K562 (cell line): ENCODE measurements at regions not wholly inside any gene's neighbourhood (a gene's known extent, or its start where the extent isn't known, plus 50 kb on each side); places are given as distances from the start of the nearest gene placed in this dataset.

Experiments used
- ATAC-seq: fragments of 200-7000 bp; cut with Tn5 transposase; 3 replicates; pipeline ENCODE4 v1.9.1; 2020; ENCODE audit warnings: moderate library complexity
- BruUV-seq: library from RNA; stranded (reverse); fragments of 400-500 nt; replicated peaks from 2 replicates; lab custom pipeline; 2021; lab: Mats Ljungman, UMichigan
- CTCF ChIA-PET: fragments of 300-600 bp; formaldehyde crosslinking; extraction: SDS; loops from one replicate; lab custom pipeline; 2021; ENCODE audit warnings: low intra/inter-chr PET ratio; lab: Yijun Ruan, JAX
- POLR2A ChIA-PET: fragments of 300-600, 350-650 bp; sonication (Branson Sonifier 250); formaldehyde crosslinking; extraction: SDS; loops from one replicate; lab custom pipeline; 2021; ENCODE audit warnings: antibody characterized with exemption, inconsistent platforms; lab: Yijun Ruan, JAX
- DNase-seq, 4 experiments: peaks; one replicate each; pipeline versions ENCODE4 v3.0.0 to v3.0.0-alpha.2; 2011 to 2018; ENCODE audit warnings: low spot score in 3 of 4, mixed read lengths in 3 of 4; ENCODE audit errors: extremely low read depth in 1 of 4
- FAIRE-seq: peaks from 2 replicates; lab custom pipeline; 2011; peaks lifted over from hg19 to GRCh38; lab: Jason Lieb, UNC
- H2AFZ ChIP-seq: 2 replicates; pipeline ENCODE4 v1.6.0; 2011; ENCODE audit warnings: low read depth, low read length, control low read depth, inconsistent platforms
- H3K27ac ChIP-seq: fragments of 200-600 bp; 3 replicates; pipeline ENCODE4 v1.8.0; 2011; ENCODE audit warnings: low read depth, mild to moderate bottlenecking, control low read depth, inconsistent platforms, low read length, moderate library complexity, mixed read lengths; ENCODE audit errors: extremely low read depth
- H3K27me3 ChIP-seq, 2 experiments: fragments of 300-600 bp in 1 of 2; 2 replicates in 1 of 2; 3 replicates in 1 of 2; pipeline versions ENCODE4 v1.6.0 to v1.8.0; 2011; ENCODE audit warnings: inconsistent platforms in 2 of 2, low read length in 2 of 2, mild to moderate bottlenecking in 1 of 2, mixed read lengths in 1 of 2, moderate library complexity in 1 of 2; ENCODE audit not compliant: control insufficient read depth in 2 of 2, insufficient read depth in 2 of 2
- H3K36me3 ChIP-seq: fragments of 300-600 bp; 3 replicates; pipeline ENCODE4 v1.8.0; 2011; ENCODE audit warnings: mild to moderate bottlenecking, low read length, inconsistent platforms; ENCODE audit not compliant: control insufficient read depth, insufficient read depth
- H3K4me1 ChIP-seq, 2 experiments: fragments of 200-600 bp in 1 of 2; replicated peaks in 1 of 2; 2 replicates in 1 of 2; 3 replicates in 1 of 2; pipeline versions ENCODE4 v1.5.1 to v1.8.0; 2011; ENCODE audit warnings: inconsistent platforms in 2 of 2, low read length in 2 of 2, mild to moderate bottlenecking in 1 of 2, mixed read lengths in 1 of 2, moderate library complexity in 1 of 2; ENCODE audit not compliant: control insufficient read depth in 2 of 2, insufficient read depth in 2 of 2
- H3K4me2 ChIP-seq: 2 replicates; pipeline ENCODE4 v1.6.1; 2011; ENCODE audit warnings: low read length, control low read depth, inconsistent platforms, mixed read lengths; ENCODE audit not compliant: insufficient read depth
- H3K4me3 ChIP-seq: fragments of 200-600 bp; sonication (generic), shearing (Covaris generic); 2 replicates; pipeline ENCODE4 v1.5.1; 2016; ENCODE audit warnings: control low read depth, inconsistent platforms
- H3K79me2 ChIP-seq: fragments of 200-600 bp; 3 replicates; pipeline ENCODE4 v1.8.0; 2011; ENCODE audit warnings: low read length, inconsistent platforms; ENCODE audit not compliant: control insufficient read depth, insufficient read depth
- H3K9ac ChIP-seq, 2 experiments: 2 replicates each; pipeline versions ENCODE4 v1.6.0 to v1.6.1; 2011; ENCODE audit warnings: low read depth in 2 of 2, low read length in 2 of 2, control low read depth in 1 of 2, inconsistent platforms in 1 of 2, mild to moderate bottlenecking in 1 of 2, mixed read lengths in 1 of 2; ENCODE audit not compliant: insufficient read depth in 1 of 2
- H3K9me1 ChIP-seq: one replicate; pipeline ENCODE4 v1.6.0; 2011; ENCODE audit warnings: inconsistent platforms, mild to moderate bottlenecking, low read length, moderate library complexity; ENCODE audit not compliant: control insufficient read depth, insufficient read depth
- H3K9me3 ChIP-seq: replicated peaks from 2 replicates; pipeline ENCODE4 v1.5.1; 2011; ENCODE audit warnings: low read depth, low read length, inconsistent platforms; ENCODE audit not compliant: control insufficient read depth, insufficient read depth
- H4K20me1 ChIP-seq: replicated peaks from 2 replicates; pipeline ENCODE4 v1.6.1; 2011; ENCODE audit warnings: low read length, inconsistent platforms, mixed read lengths; ENCODE audit not compliant: control insufficient read depth, insufficient read depth
- BMI1 ChIP-seq: fragments of 150-350 bp; IDR thresholded peaks from 2 replicates; pipeline ENCODE4 v1.6.1; 2014; ENCODE audit warnings: low read length
- HBP1 ChIP-seq: fragments of 450-650 bp; formaldehyde crosslinking; IDR thresholded peaks from 2 replicates; pipeline ENCODE4 v1.4.0; 2022; ENCODE audit warnings: missing genetic modification characterization
- ZNF143 ChIP-seq: sonication (generic); formaldehyde crosslinking; IDR thresholded peaks from 2 replicates; pipeline ENCODE4 v1.9.0; 2022; ENCODE audit warnings: mild to moderate bottlenecking, missing genetic modification reagents
- ZNF212 ChIP-seq: fragments of 450-650 bp; formaldehyde crosslinking; IDR thresholded peaks from 2 replicates; pipeline ENCODE4 v1.4.0; 2020; ENCODE audit warnings: mild to moderate bottlenecking
- ZNF3 ChIP-seq: fragments of 250-450 bp; sonication (Bioruptor Pico); IDR thresholded peaks from 2 replicates; pipeline ENCODE4 v1.5.0; 2021; ENCODE audit warnings: mild to moderate bottlenecking, moderate library complexity
- WGBS: fragments of 100-300 bp; shearing (Covaris generic); methylation state at CpG from one replicate; pipeline ENCODE4 v1.1.6; 2016; ENCODE audit warnings: low coverage, mixed read lengths; ENCODE audit not compliant: insufficient coverage; ENCODE audit errors: missing lambda C conversion rate; 5-methylcytosine and 5-hydroxymethylcytosine counted together
- in situ Hi-C: fragments of 300-500 bp; cut with MboI; formaldehyde crosslinking; loops from 4 replicates; pipeline ENCODE4 v1.15.0; 2018; ENCODE audit warnings: inconsistent platforms, mixed read lengths
- intact Hi-C: fragments of 100-400 bp; cut with micrococcal nuclease; formaldehyde crosslinking; loops from 2 replicates; pipeline ENCODE4 v1.14.2; 2022
- TF ChIP-seq, protein P1 (sequence below): fragments of 450-650 bp; IDR thresholded peaks from 2 replicates; pipeline ENCODE4 v1.6.1; 2016; ENCODE audit warnings: mild to moderate bottlenecking, moderate library complexity
- TF ChIP-seq, protein P2 (sequence below): sonication (generic); formaldehyde crosslinking; IDR thresholded peaks from 2 replicates; pipeline ENCODE4 v1.8.0; 2022; ENCODE audit warnings: mild to moderate bottlenecking, missing genetic modification reagents

GRCh38 chr7:25647872-25648271, 419.6 kb upstream of the NPVF start:
- no peaks in the 10 kb centered on the region for H3K9me3 ChIP-seq
- CTCF ChIA-PET, result no interaction called here
- intact Hi-C loops, result no loop called here
- H3K9ac ChIP-seq, result no peak overlapping the region
- peak in 1 of 4 experiments; percentile 16 for DNase-seq
- ATAC-seq, result no peak
- no peaks in the 10 kb centered on the region for H3K27me3 ChIP-seq
- H3K4me1 ChIP-seq, result peaks cover 0 to 29% of the 10 kb centered on the region in 2 experiments; a peak in 3 of 5 replicates
- in situ Hi-C loops, result no loop called here
- no peaks in the 10 kb centered on the region for H4K20me1 ChIP-seq
- WGBS, result 0% methylated on average over 2 of the region's 2 CpGs
- no peaks in the 10 kb centered on the region for H3K9me1 ChIP-seq
- no peak overlapping the region for H2AFZ ChIP-seq
- POLR2A ChIA-PET, result no interaction called here
- BruUV-seq, result no TSS peak
- no peak overlapping the region for H3K4me3 ChIP-seq
- no peak overlapping the region for H3K27ac ChIP-seq
- FAIRE-seq, result no peak
- H3K4me2 ChIP-seq, result no peak overlapping the region
- H3K36me3 ChIP-seq, result no peaks in the 10 kb centered on the region
- no peaks in the 10 kb centered on the region for H3K79me2 ChIP-seq
- TF ChIP-seq ZNF143 (CRISPR knock-in tag) (no peak), ZNF3 (CRISPR knock-in tag) (no peak), ZNF212 (CRISPR knock-in tag) (no peak), BMI1 (no peak), HBP1 (CRISPR knock-in tag) (no peak)
- TF ChIP-seq, protein P1, sequence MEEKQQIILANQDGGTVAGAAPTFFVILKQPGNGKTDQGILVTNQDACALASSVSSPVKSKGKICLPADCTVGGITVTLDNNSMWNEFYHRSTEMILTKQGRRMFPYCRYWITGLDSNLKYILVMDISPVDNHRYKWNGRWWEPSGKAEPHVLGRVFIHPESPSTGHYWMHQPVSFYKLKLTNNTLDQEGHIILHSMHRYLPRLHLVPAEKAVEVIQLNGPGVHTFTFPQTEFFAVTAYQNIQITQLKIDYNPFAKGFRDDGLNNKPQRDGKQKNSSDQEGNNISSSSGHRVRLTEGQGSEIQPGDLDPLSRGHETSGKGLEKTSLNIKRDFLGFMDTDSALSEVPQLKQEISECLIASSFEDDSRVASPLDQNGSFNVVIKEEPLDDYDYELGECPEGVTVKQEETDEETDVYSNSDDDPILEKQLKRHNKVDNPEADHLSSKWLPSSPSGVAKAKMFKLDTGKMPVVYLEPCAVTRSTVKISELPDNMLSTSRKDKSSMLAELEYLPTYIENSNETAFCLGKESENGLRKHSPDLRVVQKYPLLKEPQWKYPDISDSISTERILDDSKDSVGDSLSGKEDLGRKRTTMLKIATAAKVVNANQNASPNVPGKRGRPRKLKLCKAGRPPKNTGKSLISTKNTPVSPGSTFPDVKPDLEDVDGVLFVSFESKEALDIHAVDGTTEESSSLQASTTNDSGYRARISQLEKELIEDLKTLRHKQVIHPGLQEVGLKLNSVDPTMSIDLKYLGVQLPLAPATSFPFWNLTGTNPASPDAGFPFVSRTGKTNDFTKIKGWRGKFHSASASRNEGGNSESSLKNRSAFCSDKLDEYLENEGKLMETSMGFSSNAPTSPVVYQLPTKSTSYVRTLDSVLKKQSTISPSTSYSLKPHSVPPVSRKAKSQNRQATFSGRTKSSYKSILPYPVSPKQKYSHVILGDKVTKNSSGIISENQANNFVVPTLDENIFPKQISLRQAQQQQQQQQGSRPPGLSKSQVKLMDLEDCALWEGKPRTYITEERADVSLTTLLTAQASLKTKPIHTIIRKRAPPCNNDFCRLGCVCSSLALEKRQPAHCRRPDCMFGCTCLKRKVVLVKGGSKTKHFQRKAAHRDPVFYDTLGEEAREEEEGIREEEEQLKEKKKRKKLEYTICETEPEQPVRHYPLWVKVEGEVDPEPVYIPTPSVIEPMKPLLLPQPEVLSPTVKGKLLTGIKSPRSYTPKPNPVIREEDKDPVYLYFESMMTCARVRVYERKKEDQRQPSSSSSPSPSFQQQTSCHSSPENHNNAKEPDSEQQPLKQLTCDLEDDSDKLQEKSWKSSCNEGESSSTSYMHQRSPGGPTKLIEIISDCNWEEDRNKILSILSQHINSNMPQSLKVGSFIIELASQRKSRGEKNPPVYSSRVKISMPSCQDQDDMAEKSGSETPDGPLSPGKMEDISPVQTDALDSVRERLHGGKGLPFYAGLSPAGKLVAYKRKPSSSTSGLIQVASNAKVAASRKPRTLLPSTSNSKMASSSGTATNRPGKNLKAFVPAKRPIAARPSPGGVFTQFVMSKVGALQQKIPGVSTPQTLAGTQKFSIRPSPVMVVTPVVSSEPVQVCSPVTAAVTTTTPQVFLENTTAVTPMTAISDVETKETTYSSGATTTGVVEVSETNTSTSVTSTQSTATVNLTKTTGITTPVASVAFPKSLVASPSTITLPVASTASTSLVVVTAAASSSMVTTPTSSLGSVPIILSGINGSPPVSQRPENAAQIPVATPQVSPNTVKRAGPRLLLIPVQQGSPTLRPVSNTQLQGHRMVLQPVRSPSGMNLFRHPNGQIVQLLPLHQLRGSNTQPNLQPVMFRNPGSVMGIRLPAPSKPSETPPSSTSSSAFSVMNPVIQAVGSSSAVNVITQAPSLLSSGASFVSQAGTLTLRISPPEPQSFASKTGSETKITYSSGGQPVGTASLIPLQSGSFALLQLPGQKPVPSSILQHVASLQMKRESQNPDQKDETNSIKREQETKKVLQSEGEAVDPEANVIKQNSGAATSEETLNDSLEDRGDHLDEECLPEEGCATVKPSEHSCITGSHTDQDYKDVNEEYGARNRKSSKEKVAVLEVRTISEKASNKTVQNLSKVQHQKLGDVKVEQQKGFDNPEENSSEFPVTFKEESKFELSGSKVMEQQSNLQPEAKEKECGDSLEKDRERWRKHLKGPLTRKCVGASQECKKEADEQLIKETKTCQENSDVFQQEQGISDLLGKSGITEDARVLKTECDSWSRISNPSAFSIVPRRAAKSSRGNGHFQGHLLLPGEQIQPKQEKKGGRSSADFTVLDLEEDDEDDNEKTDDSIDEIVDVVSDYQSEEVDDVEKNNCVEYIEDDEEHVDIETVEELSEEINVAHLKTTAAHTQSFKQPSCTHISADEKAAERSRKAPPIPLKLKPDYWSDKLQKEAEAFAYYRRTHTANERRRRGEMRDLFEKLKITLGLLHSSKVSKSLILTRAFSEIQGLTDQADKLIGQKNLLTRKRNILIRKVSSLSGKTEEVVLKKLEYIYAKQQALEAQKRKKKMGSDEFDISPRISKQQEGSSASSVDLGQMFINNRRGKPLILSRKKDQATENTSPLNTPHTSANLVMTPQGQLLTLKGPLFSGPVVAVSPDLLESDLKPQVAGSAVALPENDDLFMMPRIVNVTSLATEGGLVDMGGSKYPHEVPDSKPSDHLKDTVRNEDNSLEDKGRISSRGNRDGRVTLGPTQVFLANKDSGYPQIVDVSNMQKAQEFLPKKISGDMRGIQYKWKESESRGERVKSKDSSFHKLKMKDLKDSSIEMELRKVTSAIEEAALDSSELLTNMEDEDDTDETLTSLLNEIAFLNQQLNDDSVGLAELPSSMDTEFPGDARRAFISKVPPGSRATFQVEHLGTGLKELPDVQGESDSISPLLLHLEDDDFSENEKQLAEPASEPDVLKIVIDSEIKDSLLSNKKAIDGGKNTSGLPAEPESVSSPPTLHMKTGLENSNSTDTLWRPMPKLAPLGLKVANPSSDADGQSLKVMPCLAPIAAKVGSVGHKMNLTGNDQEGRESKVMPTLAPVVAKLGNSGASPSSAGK, result 0 out of 2 replicates have a peak, but pooled peaks have one; percentile 4
- TF ChIP-seq, protein P2, sequence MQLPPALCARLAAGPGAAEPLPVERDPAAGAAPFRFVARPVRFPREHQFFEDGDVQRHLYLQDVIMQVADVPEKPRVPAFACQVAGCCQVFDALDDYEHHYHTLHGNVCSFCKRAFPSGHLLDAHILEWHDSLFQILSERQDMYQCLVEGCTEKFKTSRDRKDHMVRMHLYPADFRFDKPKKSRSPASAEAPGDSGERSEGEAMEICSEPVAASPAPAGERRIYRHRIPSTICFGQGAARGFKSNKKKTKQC (CRISPR knock-in tag), result no peak
